Body of pancreas (tissue), 4 donors: ENCODE measurements at regions not wholly inside any gene's neighbourhood (a gene's known extent, or its start where the extent isn't known, plus 50 kb on each side); places are given as distances from the start of the nearest gene placed in this dataset.

Source experiments
- ATAC-seq: fragments of 150-250 bp; one replicate; pipeline ENCODE4 v1.9.1; 2016
- DNase-seq, 4 donors: peaks; one replicate each; pipeline ENCODE4 v3.0.0-alpha.2; 2019
- H3K27ac ChIP-seq, 4 donors: fragments of 200-600 bp; sonication (generic); 1 replicate in 3 of 4; 2 replicates in 1 of 4; pipeline versions ENCODE4 v1.5.1 to v1.6.1; 2016 to 2019; ENCODE audit warnings: mild to moderate bottlenecking in 1 of 4, mixed read lengths in 1 of 4, moderate library complexity in 1 of 4
- H3K27me3 ChIP-seq, 2 donors: fragments of 200-600 bp; sonication (generic); one replicate each; pipeline ENCODE4 v1.6.0; 2016; ENCODE audit warnings: mild to moderate bottlenecking in 1 of 2
- H3K36me3 ChIP-seq, 2 donors: fragments of 200-600 bp; sonication (generic); replicated peaks in 1 of 2; 2 replicates each; pipeline ENCODE4 v1.5.1; 2016; ENCODE audit warnings: low read depth in 2 of 2; ENCODE audit not compliant: insufficient read depth in 1 of 2
- H3K4me1 ChIP-seq: fragments of 200-600 bp; sonication (generic); one replicate; pipeline ENCODE4 v1.6.0; 2016
- H3K4me3 ChIP-seq, 2 donors: fragments of 200-600 bp; sonication (generic); 1 replicate in 1 of 2; 2 replicates in 1 of 2; pipeline ENCODE4 v1.5.1; 2016 to 2019
- H3K9me3 ChIP-seq, 3 donors: fragments of 200-600 bp; sonication (generic); 1 replicate in 2 of 3; 2 replicates in 1 of 3; pipeline ENCODE4 v1.5.1; 2016
- POLR2A ChIP-seq, 3 donors: fragments of 450-650 bp; IDR thresholded peaks; one replicate each; pipeline ENCODE4 v1.6.1; 2016; ENCODE audit warnings: antibody characterized with exemption in 3 of 3, mild to moderate bottlenecking in 2 of 3
- WGBS, 2 donors: methylation state at CpG; one replicate each; pipeline ENCODE4 v1.1.5; 2017; 5-methylcytosine and 5-hydroxymethylcytosine counted together
- intact Hi-C: fragments of 100-400 bp; cut with DNase I; formaldehyde crosslinking; loops from one replicate; pipeline ENCODE4 v1.15.1; 2023
- TF ChIP-seq, protein P1 (sequence below), 7 experiments: fragments of 450-650 bp in 4 of 7; fragments of 200-600 bp in 3 of 7; sonication (generic) in 3 of 7; IDR thresholded peaks; one replicate each; pipeline ENCODE4 v1.5.1; 2016 to 2019; ENCODE audit warnings: antibody characterized with exemption in 7 of 7

DNA sequence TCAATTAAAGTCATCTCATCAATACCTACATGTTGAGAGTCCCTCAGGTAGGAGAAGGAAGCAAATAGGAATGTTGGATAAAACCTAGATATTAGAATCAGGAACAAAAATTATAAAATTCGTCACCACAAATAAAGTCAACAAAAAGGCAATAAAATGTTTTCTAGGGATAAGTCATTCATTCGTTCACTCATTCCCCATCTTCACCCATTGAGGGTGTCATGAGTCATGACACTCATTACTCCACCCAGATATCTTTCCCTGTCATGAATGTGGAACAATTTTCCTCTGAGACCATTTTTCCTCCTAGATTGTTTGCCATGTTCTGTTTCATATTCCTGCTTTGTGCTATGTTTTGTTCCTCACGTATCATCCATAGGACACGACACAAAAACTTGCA lies 50.9 kb upstream of the OLIG3 start:
- no peak for TF ChIP-seq POLR2A (IDR thresholded peaks at IDR 0.05)
- TF ChIP-seq, protein P1, sequence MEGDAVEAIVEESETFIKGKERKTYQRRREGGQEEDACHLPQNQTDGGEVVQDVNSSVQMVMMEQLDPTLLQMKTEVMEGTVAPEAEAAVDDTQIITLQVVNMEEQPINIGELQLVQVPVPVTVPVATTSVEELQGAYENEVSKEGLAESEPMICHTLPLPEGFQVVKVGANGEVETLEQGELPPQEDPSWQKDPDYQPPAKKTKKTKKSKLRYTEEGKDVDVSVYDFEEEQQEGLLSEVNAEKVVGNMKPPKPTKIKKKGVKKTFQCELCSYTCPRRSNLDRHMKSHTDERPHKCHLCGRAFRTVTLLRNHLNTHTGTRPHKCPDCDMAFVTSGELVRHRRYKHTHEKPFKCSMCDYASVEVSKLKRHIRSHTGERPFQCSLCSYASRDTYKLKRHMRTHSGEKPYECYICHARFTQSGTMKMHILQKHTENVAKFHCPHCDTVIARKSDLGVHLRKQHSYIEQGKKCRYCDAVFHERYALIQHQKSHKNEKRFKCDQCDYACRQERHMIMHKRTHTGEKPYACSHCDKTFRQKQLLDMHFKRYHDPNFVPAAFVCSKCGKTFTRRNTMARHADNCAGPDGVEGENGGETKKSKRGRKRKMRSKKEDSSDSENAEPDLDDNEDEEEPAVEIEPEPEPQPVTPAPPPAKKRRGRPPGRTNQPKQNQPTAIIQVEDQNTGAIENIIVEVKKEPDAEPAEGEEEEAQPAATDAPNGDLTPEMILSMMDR (IDR thresholded peaks at IDR 0.05), result no peak
- H3K9me3 ChIP-seq, result no peaks in the 10 kb centered on the region
- H3K36me3 ChIP-seq, result no peaks in the 10 kb centered on the region
- no peak overlapping the region for H3K27ac ChIP-seq
- H3K4me1 ChIP-seq, result no peaks in the 10 kb centered on the region
- DNase-seq (no peak), ATAC-seq (no peak)
- WGBS, 2 donors, result 74 to 76% methylated on average over 4 of the region's 4 CpGs
- no peak overlapping the region for H3K4me3 ChIP-seq
- H3K27me3 ChIP-seq, result no peaks in the 10 kb centered on the region
- intact Hi-C loops, result no loop called here

DNA sequence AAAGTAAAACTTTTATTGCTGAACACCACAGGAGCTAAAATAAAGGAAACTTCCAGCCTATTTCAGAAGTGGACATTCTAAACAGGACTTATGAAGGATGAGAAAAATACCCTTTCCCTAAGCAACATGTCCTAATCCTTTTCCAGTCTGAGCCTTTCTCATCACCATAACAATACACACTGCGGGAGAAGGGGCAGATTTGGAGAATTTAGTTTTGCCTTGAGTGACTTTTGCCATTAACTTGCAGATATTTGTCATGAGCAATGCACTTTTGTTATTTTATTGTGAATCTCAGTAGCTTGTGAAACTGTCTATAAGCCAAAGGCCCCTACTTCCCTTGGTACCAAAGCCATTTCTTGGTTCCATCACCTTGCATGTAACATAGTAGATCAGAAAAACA lies 53.0 kb upstream of the OLIG3 start:
- Histone ChIP-seq H3K27me3 (no peaks in the 10 kb centered on the region), H3K4me3 (no peak overlapping the region), H3K9me3 (no peaks in the 10 kb centered on the region), H3K27ac (no peak overlapping the region), H3K36me3 (no peaks in the 10 kb centered on the region), H3K4me1 (no peaks in the 10 kb centered on the region)
- no peak for ATAC-seq
- DNase-seq, result no peak
- WGBS, 2 donors, result 56 to 63% methylated on average over 1 of the region's 1 CpG
- intact Hi-C loops, result no loop called here
- no peak for TF ChIP-seq POLR2A (IDR thresholded peaks at IDR 0.05)
- TF ChIP-seq, protein P1 (IDR thresholded peaks at IDR 0.05), result no peak

DNA sequence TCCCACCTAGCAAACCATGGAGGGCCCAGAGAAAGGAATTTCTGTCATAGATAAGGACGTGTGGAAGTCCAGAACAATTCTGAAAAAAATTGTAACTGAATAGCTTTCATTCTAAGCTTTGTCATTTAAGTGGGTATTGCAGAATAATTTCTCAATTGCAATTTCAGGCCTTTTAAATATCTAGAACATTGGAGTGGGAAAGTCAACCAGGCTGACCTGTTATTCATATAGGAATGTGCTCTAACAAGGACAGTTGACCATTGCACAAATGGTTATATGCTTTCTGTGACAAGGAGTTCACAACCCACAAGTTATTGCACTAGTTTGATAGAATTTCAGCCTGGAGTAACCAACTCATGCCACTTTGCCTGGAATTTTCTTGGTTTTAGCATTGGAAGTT lies 53.4 kb upstream of the OLIG3 start:
- DNase-seq, result no peak
- H3K9me3 ChIP-seq, result no peaks in the 10 kb centered on the region
- TF ChIP-seq POLR2A (IDR thresholded peaks at IDR 0.05), result no peak
- TF ChIP-seq, protein P1 (IDR thresholded peaks at IDR 0.05), result no peak
- no peak for ATAC-seq
- no peaks in the 10 kb centered on the region for H3K27me3 ChIP-seq
- H3K4me3 ChIP-seq, result no peak overlapping the region
- no peak overlapping the region for H3K27ac ChIP-seq
- 44 to 63% methylated on average over 1 of the region's 1 CpG for WGBS, 2 donors
- no peaks in the 10 kb centered on the region for H3K36me3 ChIP-seq
- H3K4me1 ChIP-seq, result no peaks in the 10 kb centered on the region
- intact Hi-C loops, result no loop called here

DNA sequence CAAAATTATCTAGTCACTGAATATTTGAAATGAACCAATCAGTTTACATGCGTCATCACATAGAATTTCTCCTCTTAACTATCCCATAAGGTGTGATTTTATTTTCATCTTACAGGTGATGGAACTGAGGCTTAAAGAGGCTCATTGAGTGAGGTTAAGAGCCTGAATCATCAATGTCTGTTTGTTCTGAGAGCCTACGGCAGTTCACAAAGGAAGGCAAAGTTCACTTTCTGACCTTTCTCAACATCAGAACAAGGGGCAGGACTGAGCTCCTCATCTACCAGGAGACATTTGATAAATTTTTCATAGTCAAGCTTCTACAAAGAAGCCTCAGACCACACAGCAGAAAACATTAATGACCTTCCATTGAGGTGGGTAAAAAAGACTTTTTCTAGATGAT lies 54.9 kb upstream of the OLIG3 start:
- Histone ChIP-seq H3K36me3 (no peaks in the 10 kb centered on the region), H3K4me3 (no peak overlapping the region), H3K27me3 (no peaks in the 10 kb centered on the region), H3K4me1 (no peaks in the 10 kb centered on the region), H3K9me3 (no peaks in the 10 kb centered on the region), H3K27ac (no peak overlapping the region)
- WGBS, 2 donors, result 68 to 76% methylated on average over 2 of the region's 2 CpGs
- intact Hi-C loops, result no loop called here
- ATAC-seq, result no peak
- DNase-seq, result no peak
- TF ChIP-seq, protein P1 (IDR thresholded peaks at IDR 0.05), result no peak
- no peak for TF ChIP-seq POLR2A (IDR thresholded peaks at IDR 0.05)

DNA sequence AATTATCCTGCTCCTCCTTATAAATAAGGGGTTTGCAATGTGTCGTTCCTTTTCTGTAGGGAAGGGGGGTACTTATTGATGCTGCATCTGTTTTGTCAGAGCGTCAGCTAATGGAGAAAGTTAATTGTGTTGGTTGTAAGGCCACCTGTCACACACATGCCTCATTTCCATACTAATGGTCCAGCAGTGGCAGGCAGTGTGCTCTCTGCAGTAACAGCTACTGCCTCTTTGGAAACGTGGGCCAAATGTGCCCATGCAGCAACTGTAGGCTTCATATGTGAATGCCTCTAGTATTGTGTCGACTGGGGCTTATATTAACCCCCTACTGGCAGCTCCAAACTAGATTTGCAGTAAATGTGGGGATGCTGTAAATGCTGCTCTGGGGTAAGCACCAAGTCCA lies 56.3 kb upstream of the OLIG3 start:
- intact Hi-C loops, result no loop called here
- Histone ChIP-seq H3K27me3 (no peaks in the 10 kb centered on the region), H3K9me3 (no peaks in the 10 kb centered on the region), H3K27ac (no peak overlapping the region), H3K4me3 (no peak overlapping the region), H3K4me1 (no peaks in the 10 kb centered on the region), H3K36me3 (no peaks in the 10 kb centered on the region)
- DNase-seq, result no peak
- ATAC-seq, result no peak
- TF ChIP-seq, protein P1 (IDR thresholded peaks at IDR 0.05), result no peak
- no peak for TF ChIP-seq POLR2A (IDR thresholded peaks at IDR 0.05)
- WGBS, 2 donors, result 23 to 32% methylated on average over 4 of the region's 4 CpGs
